GM12865 (cell line): ENCODE measurements at regions not wholly inside any gene's neighbourhood (a gene's known extent, or its start where the extent isn't known, plus 50 kb on each side); places are given as distances from the start of the nearest gene placed in this dataset.

Experiments
- DNase-seq: peaks from one replicate; pipeline ENCODE4 v3.0.0; 2010; ENCODE audit warnings: low read depth
- H3K4me3 ChIP-seq: 2 replicates; pipeline ENCODE4 v1.5.1; 2011; ENCODE audit warnings: mild to moderate bottlenecking, low read depth, low read length, control low read depth
- CTCF ChIP-seq: IDR thresholded peaks from 2 replicates; pipeline ENCODE4 v1.5.1; 2011; ENCODE audit warnings: low read length, control low read depth, low read depth, inconsistent platforms; ENCODE audit not compliant: insufficient read depth; ENCODE audit errors: missing control alignments

- no peak for DNase-seq
- TF ChIP-seq CTCF = no peak
- H3K4me3 ChIP-seq = no peak overlapping the region
These were observed 69.4 kb upstream of the NUDT4 start for GRCh38 chr12:93308281-93308680.

- H3K4me3 ChIP-seq = no peak overlapping the region
- no peak for DNase-seq
- TF ChIP-seq CTCF = no peak
These were observed 65.9 kb upstream of the NUDT4 start for GRCh38 chr12:93311827-93312226.

GRCh38 chr12:93314177-93314497, 63.6 kb upstream of the NUDT4 start:
- DNase-seq = no peak
- no peak for TF ChIP-seq CTCF
- H3K4me3 ChIP-seq = no peak overlapping the region

- no peak for TF ChIP-seq CTCF
- H3K4me3 ChIP-seq = no peak overlapping the region
- no peak for DNase-seq
These were observed 62.3 kb upstream of the NUDT4 start for GRCh38 chr12:93315385-93315906.

GRCh38 chr12:93315907-93316622, 61.7 kb upstream of the NUDT4 start:
- no peak for TF ChIP-seq CTCF
- no peak overlapping the region for H3K4me3 ChIP-seq
- no peak for DNase-seq

GRCh38 chr12:93316623-93316971, 61.1 kb upstream of the NUDT4 start:
- DNase-seq = no peak
- no peak overlapping the region for H3K4me3 ChIP-seq
- TF ChIP-seq CTCF = no peak

- TF ChIP-seq CTCF = no peak
- H3K4me3 ChIP-seq = no peak overlapping the region
- no peak for DNase-seq
These were observed 60.5 kb upstream of the NUDT4 start for GRCh38 chr12:93317227-93317626.
